ENCODE measurements at regions not wholly inside any gene's neighbourhood (a gene's known extent, or its start where the extent isn't known, plus 50 kb on each side); places are given as distances from the start of the nearest gene placed in this dataset.

GRCh38 chr4:188812644-188813043 lies 673.4 kb downstream of the TRIML1 start:
- Histone ChIP-seq H3K4me1 (ENCODE audit: low read length) (no peaks in the 10 kb centered on the region), H3K27ac (ENCODE audit: low read length) (no peak overlapping the region), H3K27me3 (ENCODE audit: low read depth, low read length) (no peaks in the 10 kb centered on the region), H3K4me2 (ENCODE audit: low read length) (no peak overlapping the region), H2AFZ (ENCODE audit: low read depth, low read length) (no peak overlapping the region), H3K9me3 (ENCODE audit: insufficient read depth, low read length) (no peaks in the 10 kb centered on the region), H3K36me3 (replicated peaks; ENCODE audit: low read depth, low read length) (no peaks in the 10 kb centered on the region), H4K20me1 (ENCODE audit: insufficient read depth, low read length) (no peaks in the 10 kb centered on the region), H3K9ac (ENCODE audit: low read length) (no peak overlapping the region), H3K4me3 (ENCODE audit: low read length) (no peak overlapping the region), H3K79me2 (ENCODE audit: low read length) (no peaks in the 10 kb centered on the region)
- TF ChIP-seq CTCF (IDR thresholded peaks at IDR 0.05; ENCODE audit: low read depth, low read length) (no peak), EZH2phosphoT487 (IDR thresholded peaks at IDR 0.05; ENCODE audit: low read depth) (no peak)

- no peaks in the 10 kb centered on the region for H4K20me1 ChIP-seq (ENCODE audit: insufficient read depth, low read length)
- H3K4me3 ChIP-seq (ENCODE audit: low read length), result no peak overlapping the region
- H3K9me3 ChIP-seq (ENCODE audit: insufficient read depth, low read length), result no peaks in the 10 kb centered on the region
- H2AFZ ChIP-seq (ENCODE audit: low read depth, low read length), result no peak overlapping the region
- H3K36me3 ChIP-seq (replicated peaks; ENCODE audit: low read depth, low read length), result no peaks in the 10 kb centered on the region
- no peak overlapping the region for H3K4me2 ChIP-seq (ENCODE audit: low read length)
- H3K27me3 ChIP-seq (ENCODE audit: low read depth, low read length), result no peaks in the 10 kb centered on the region
- no peak for TF ChIP-seq EZH2phosphoT487 (IDR thresholded peaks at IDR 0.05; ENCODE audit: low read depth)
- no peak for TF ChIP-seq CTCF (IDR thresholded peaks at IDR 0.05; ENCODE audit: low read depth, low read length)
- no peaks in the 10 kb centered on the region for H3K79me2 ChIP-seq (ENCODE audit: low read length)
- no peaks in the 10 kb centered on the region for H3K4me1 ChIP-seq (ENCODE audit: low read length)
- no peak overlapping the region for H3K27ac ChIP-seq (ENCODE audit: low read length)
- H3K9ac ChIP-seq (ENCODE audit: low read length), result no peak overlapping the region
Observed at GRCh38 chr4:188818300-188818699, 679.1 kb downstream of the TRIML1 start.

- H3K4me3 ChIP-seq (ENCODE audit: low read length), result no peak overlapping the region
- H3K9me3 ChIP-seq (ENCODE audit: insufficient read depth, low read length), result no peaks in the 10 kb centered on the region
- H3K4me2 ChIP-seq (ENCODE audit: low read length), result no peak overlapping the region
- no peaks in the 10 kb centered on the region for H3K4me1 ChIP-seq (ENCODE audit: low read length)
- H3K79me2 ChIP-seq (ENCODE audit: low read length), result no peaks in the 10 kb centered on the region
- no peak overlapping the region for H2AFZ ChIP-seq (ENCODE audit: low read depth, low read length)
- no peak for TF ChIP-seq EZH2phosphoT487 (IDR thresholded peaks at IDR 0.05; ENCODE audit: low read depth)
- no peak for TF ChIP-seq CTCF (IDR thresholded peaks at IDR 0.05; ENCODE audit: low read depth, low read length)
- no peaks in the 10 kb centered on the region for H3K36me3 ChIP-seq (replicated peaks; ENCODE audit: low read depth, low read length)
- H3K27me3 ChIP-seq (ENCODE audit: low read depth, low read length), result no peaks in the 10 kb centered on the region
- no peak overlapping the region for H3K27ac ChIP-seq (ENCODE audit: low read length)
- no peak overlapping the region for H3K9ac ChIP-seq (ENCODE audit: low read length)
- H4K20me1 ChIP-seq (ENCODE audit: insufficient read depth, low read length), result no peaks in the 10 kb centered on the region
Observed at GRCh38 chr4:188819233-188819632, 680.0 kb downstream of the TRIML1 start.

GRCh38 chr4:188821500-188821899 lies 682.3 kb downstream of the TRIML1 start:
- TF ChIP-seq CTCF (IDR thresholded peaks at IDR 0.05; ENCODE audit: low read depth, low read length), result no peak
- no peak for TF ChIP-seq EZH2phosphoT487 (IDR thresholded peaks at IDR 0.05; ENCODE audit: low read depth)
- Histone ChIP-seq H3K9me3 (ENCODE audit: insufficient read depth, low read length) (no peaks in the 10 kb centered on the region), H3K4me1 (ENCODE audit: low read length) (no peaks in the 10 kb centered on the region), H3K79me2 (ENCODE audit: low read length) (no peaks in the 10 kb centered on the region), H2AFZ (ENCODE audit: low read depth, low read length) (no peak overlapping the region), H3K27me3 (ENCODE audit: low read depth, low read length) (no peaks in the 10 kb centered on the region), H4K20me1 (ENCODE audit: insufficient read depth, low read length) (no peaks in the 10 kb centered on the region), H3K4me3 (ENCODE audit: low read length) (no peak overlapping the region), H3K36me3 (replicated peaks; ENCODE audit: low read depth, low read length) (no peaks in the 10 kb centered on the region), H3K4me2 (ENCODE audit: low read length) (no peak overlapping the region), H3K27ac (ENCODE audit: low read length) (no peak overlapping the region), H3K9ac (ENCODE audit: low read length) (no peak overlapping the region)
